PC-9 (cell line): ENCODE measurements at regions not wholly inside any gene's neighbourhood (a gene's known extent, or its start where the extent isn't known, plus 50 kb on each side); places are given as distances from the start of the nearest gene placed in this dataset.

Experiments used
- BruUV-seq: library from RNA; stranded (reverse); fragments of 400-500 nt; replicated peaks from 2 replicates; lab custom pipeline; 2021; lab: Mats Ljungman, UMichigan
- CTCF ChIA-PET: fragments of 300-600 bp; sonication (Branson Sonifier 250); formaldehyde crosslinking; loops from one replicate; lab custom pipeline; 2022; ENCODE audit warnings: antibody characterized with exemption; lab: Charles Lee
- POLR2A ChIA-PET: fragments of 300-600 bp; sonication (Branson Sonifier 250); formaldehyde crosslinking; loops from one replicate; lab custom pipeline; 2022; ENCODE audit warnings: antibody characterized with exemption; ENCODE audit not compliant: unreplicated experiment; lab: Charles Lee
- DNase-seq, 2 experiments: peaks; one replicate each; pipeline versions ENCODE4 v3.0.0 to v3.0.0-alpha.2; 2015 to 2022; ENCODE audit warnings: mixed read lengths in 1 of 2
- H2AFZ ChIP-seq: fragments of 200-600 bp; sonication (generic); 2 replicates; pipeline ENCODE4 v1.8.1; 2017; ENCODE audit warnings: antibody characterized with exemption
- H3F3A ChIP-seq: fragments of 200-600 bp; sonication (generic); 2 replicates; pipeline ENCODE4 v1.8.1; 2017; ENCODE audit warnings: antibody characterized with exemption, mild to moderate bottlenecking, low read depth; ENCODE audit not compliant: insufficient read depth
- H3K27ac ChIP-seq: fragments of 200-600 bp; sonication (generic); 2 replicates; pipeline ENCODE4 v1.6.1; 2016; ENCODE audit warnings: mixed run types
- H3K27me3 ChIP-seq: fragments of 200-600 bp; sonication (generic); 2 replicates; pipeline ENCODE4 v1.6.1; 2016; ENCODE audit warnings: low read depth, mixed run types; ENCODE audit not compliant: insufficient read depth
- H3K36me3 ChIP-seq: fragments of 200-600 bp; sonication (generic); 2 replicates; pipeline ENCODE4 v1.6.1; 2016; ENCODE audit warnings: low read depth, mixed run types
- H3K4me1 ChIP-seq: fragments of 200-600 bp; sonication (generic); replicated peaks from 2 replicates; pipeline ENCODE4 v1.6.1; 2016; ENCODE audit warnings: mixed run types; ENCODE audit not compliant: insufficient read depth
- H3K4me2 ChIP-seq: fragments of 200-600 bp; sonication (generic); 2 replicates; pipeline ENCODE4 v1.6.1; 2017; ENCODE audit warnings: mixed run types
- H3K4me3 ChIP-seq: fragments of 200-600 bp; sonication (generic); 2 replicates; pipeline ENCODE4 v1.6.1; 2016; ENCODE audit warnings: mixed run types
- H3K79me2 ChIP-seq: fragments of 200-600 bp; sonication (generic); 2 replicates; pipeline ENCODE4 v1.6.1; 2017; ENCODE audit warnings: low read depth, mixed run types
- H3K9me2 ChIP-seq: fragments of 200-600 bp; sonication (generic); 2 replicates; pipeline ENCODE4 v1.8.1; 2017; ENCODE audit warnings: mild to moderate bottlenecking; ENCODE audit not compliant: insufficient read depth
- H3K9me3 ChIP-seq: fragments of 200-600 bp; sonication (generic); 2 replicates; pipeline ENCODE4 v1.8.1; 2016; ENCODE audit warnings: low read depth; ENCODE audit not compliant: insufficient read depth
- H4K20me1 ChIP-seq: fragments of 200-600 bp; sonication (generic); 2 replicates; pipeline ENCODE4 v1.8.1; 2017; ENCODE audit not compliant: insufficient read depth
- CTCF ChIP-seq: fragments of 200-600 bp; sonication (generic); conservative IDR thresholded peaks from 2 replicates; pipeline ENCODE4 v1.6.1; 2017; ENCODE audit warnings: mixed run types, antibody characterized with exemption, mild to moderate bottlenecking, moderate library complexity
- EZH2 ChIP-seq: fragments of 200-600 bp; sonication (generic); IDR thresholded peaks from 2 replicates; pipeline ENCODE4 v1.8.0; 2017; ENCODE audit warnings: antibody characterized with exemption, low read depth
- intact Hi-C: fragments of 100-400 bp; cut with micrococcal nuclease; formaldehyde crosslinking; loops from one replicate; pipeline ENCODE4 v1.10.0; 2022; ENCODE audit not compliant: unreplicated experiment

GRCh38 chr7:153036396-153037063 lies 277.0 kb downstream of the ACTR3B start:
- ChIA-PET CTCF (no interaction called here), POLR2A (no interaction called here)
- Histone ChIP-seq H3F3A (no peaks in the 10 kb centered on the region), H3K9me3 (no peaks in the 10 kb centered on the region), H4K20me1 (no peaks in the 10 kb centered on the region), H3K4me2 (no peak overlapping the region), H3K27me3 (peaks cover 67% of the 10 kb centered on the region), H3K79me2 (no peaks in the 10 kb centered on the region), H3K9me2 (no peaks in the 10 kb centered on the region), H3K4me3 (no peak overlapping the region), H3K36me3 (no peaks in the 10 kb centered on the region), H3K4me1 (no peaks in the 10 kb centered on the region), H3K27ac (no peak overlapping the region), H2AFZ (no peak overlapping the region)
- intact Hi-C loops: no loop called here
- no peak for DNase-seq
- BruUV-seq: no TSS peak
- TF ChIP-seq EZH2: no peak
- no peak for TF ChIP-seq CTCF

GRCh38 chr7:153043440-153043839 lies 283.9 kb downstream of the ACTR3B start:
- CTCF ChIA-PET: no interaction called here
- no peak for DNase-seq
- Histone ChIP-seq H4K20me1 (no peaks in the 10 kb centered on the region), H3K27ac (no peak overlapping the region), H3K4me2 (no peak overlapping the region), H3K27me3 (peaks cover 87% of the 10 kb centered on the region), H2AFZ (no peak overlapping the region), H3K4me1 (no peaks in the 10 kb centered on the region), H3K79me2 (no peaks in the 10 kb centered on the region), H3K9me3 (no peaks in the 10 kb centered on the region), H3K36me3 (no peaks in the 10 kb centered on the region), H3K9me2 (no peaks in the 10 kb centered on the region), H3F3A (no peaks in the 10 kb centered on the region), H3K4me3 (no peak overlapping the region)
- TF ChIP-seq CTCF: no peak
- TF ChIP-seq EZH2: no peak
- intact Hi-C loops: no loop called here
- POLR2A ChIA-PET: no interaction called here
- no TSS peak for BruUV-seq

- H3K36me3 ChIP-seq: no peaks in the 10 kb centered on the region
- POLR2A ChIA-PET: no interaction called here
- H4K20me1 ChIP-seq: no peaks in the 10 kb centered on the region
- intact Hi-C loops: no loop called here
- no TSS peak for BruUV-seq
- H3K27me3 ChIP-seq: peaks cover 95% of the 10 kb centered on the region
- CTCF ChIA-PET: no interaction called here
- H3K4me2 ChIP-seq: no peak overlapping the region
- no peak overlapping the region for H3K4me3 ChIP-seq
- no peaks in the 10 kb centered on the region for H3K9me3 ChIP-seq
- H3K9me2 ChIP-seq: no peaks in the 10 kb centered on the region
- no peaks in the 10 kb centered on the region for H3K4me1 ChIP-seq
- TF ChIP-seq EZH2: no peak
- no peak for TF ChIP-seq CTCF
- H3K79me2 ChIP-seq: no peaks in the 10 kb centered on the region
- no peak for DNase-seq
- H2AFZ ChIP-seq: no peak overlapping the region
- H3K27ac ChIP-seq: no peak overlapping the region
- H3F3A ChIP-seq: no peaks in the 10 kb centered on the region
Measured at GRCh38 chr7:153044981-153045380, 285.4 kb downstream of the ACTR3B start.
